ENCODE measurements at regions not wholly inside any gene's neighbourhood (a gene's known extent, or its start where the extent isn't known, plus 50 kb on each side); places are given as distances from the start of the nearest gene placed in this dataset.
"Not testable (repeated sequence)": the region's sequence is repeated elsewhere in the genome, so short reads cannot be mapped to it uniquely, and the experiment has no call there.

- no peak for DNase-seq
Observed at GRCh38 chr6:66628917-66629316, 921.9 kb upstream of the EYS start.

DNA sequence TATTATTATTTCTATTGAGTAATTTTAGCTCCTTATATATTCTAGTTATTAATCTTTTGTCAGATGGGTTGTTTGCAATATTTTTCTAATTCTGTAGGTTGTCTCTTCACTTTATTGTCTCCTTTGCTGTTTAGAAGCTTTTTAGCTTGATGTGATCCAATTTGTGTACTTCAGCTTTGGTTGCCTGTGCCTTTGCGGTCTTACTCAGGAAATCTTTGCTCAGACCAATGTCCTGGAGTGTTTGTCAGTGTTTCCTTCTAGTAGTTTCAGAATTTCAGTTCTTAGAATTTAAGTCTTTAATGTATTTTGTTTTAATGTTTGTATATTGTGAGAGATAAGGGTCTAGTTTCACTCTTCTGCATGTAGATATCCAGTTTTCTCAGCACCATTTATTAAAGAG, 916.0 kb upstream of the EYS start:
- no peak for DNase-seq

GRCh38 chr6:66605971-66606370, 898.9 kb upstream of the EYS start:
- DNase-seq, result no peak

DNA sequence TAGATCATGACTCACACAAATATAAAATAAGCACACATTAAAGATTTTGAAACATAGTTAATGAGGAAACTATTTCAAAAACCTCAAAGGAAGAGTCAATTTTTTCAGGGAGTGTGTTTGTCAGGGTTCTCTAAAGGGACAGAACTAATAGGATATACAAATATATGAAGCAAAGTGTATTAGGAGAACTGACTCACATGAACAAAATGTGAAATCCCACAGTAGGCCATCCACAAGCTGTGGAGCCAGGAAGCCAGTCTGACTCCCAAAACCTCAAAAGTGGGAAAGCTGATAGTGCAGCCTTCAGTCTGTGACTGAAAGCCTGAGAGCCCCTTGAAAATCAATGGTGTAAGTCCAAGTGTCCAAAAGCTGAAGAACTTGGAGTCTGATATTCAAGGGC, 898.0 kb upstream of the EYS start:
- peak in 1 of 3 donors; percentile 15 for DNase-seq

DNA sequence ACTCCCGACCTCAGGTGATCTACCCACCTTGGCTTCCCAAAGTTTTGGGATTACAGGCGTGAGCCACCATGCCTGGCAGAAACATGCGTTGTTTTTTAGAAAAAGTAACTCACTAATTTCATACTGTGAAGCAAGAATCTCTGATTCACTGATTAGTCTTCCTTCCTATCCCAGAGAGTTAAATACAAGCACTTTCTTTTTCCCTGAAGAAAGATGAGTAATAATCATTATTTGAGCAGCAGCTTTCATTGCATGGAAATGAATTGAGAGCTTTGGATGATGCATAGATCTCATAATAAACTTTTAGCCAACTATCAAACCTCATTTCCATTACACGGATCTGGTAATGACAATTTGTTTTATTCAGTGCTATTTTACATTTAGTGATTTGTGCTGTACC, 892.5 kb upstream of the EYS start:
- DNase-seq, result peak in 1 of 3 donors; percentile 4

DNA sequence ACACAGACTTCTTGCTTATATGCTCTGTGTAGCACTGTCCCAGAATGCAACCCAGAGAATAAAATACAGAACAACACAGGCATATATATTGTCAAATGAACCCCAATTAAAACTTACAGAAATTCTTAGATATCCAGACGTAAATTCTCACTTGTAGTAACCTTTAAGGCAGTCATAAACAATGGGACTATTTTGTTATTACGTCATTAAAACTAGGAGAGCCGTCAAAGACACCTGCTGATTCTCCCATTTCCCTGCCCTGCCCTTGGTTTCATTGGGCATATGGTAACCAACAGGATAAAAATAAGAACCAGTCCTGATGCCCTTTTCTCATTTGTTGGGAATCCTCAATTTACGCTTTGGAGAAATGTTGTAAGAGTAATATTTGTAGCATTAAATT, 871.3 kb upstream of the EYS start:
- DNase-seq, result no peak

DNA sequence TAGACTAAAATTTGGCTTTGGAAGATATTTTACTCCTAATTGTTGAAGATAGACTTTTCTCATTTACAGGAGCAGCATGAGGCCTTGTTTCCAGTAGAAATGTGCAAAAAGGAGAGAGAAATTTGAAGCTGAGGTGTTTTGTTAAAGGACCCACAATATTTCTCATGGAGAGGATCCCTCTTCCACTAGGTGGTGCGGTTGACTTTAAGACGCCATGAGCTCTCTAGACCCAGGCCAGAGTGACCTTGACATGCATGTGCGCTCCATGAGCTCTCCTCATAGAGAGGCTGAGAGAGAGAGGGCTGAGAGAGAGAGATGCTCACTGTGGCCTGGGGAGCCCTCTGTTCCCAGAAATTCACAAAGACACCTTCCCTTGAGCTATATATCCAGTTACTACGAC, 861.2 kb upstream of the EYS start:
- no peak for DNase-seq

DNA sequence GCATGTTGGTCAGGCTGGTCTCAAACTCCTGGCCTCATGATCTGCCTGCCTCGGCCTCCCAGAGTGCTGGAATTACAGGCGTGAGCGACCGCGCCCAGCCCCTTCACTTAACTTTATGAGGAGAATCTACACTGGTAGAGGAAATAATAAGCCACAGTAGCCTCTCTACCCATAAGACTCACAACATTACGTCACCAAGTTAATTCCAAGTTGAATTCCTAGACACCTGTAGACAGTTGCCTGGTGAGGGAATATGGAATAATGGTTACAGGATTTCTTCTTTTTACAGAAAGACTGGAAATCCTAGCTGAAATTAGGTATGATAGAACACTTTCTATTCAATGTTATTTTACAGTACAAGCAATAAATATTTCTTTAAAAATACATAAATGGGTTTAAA, 854.5 kb upstream of the EYS start:
- DNase-seq, result no peak

DNA sequence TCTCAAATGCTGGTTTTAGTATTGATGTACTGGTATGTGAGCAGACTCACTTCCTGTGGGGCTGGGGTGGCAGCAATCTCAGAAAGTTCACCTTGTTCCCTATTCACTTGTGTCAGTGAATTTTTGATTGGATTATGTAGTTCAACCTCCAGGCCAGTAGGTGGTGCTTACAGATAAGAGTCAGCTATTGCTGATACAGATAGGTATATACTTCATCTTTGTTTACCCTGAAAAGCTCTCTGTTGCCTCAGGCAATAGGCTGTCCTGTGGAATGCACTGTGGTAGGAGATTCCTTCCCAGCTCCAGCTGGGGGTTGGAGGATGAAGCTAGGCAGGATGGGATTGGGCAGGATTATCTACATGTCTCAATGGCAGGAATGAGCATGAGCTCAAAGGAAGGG, 851.2 kb upstream of the EYS start:
- DNase-seq, result no peak

DNA sequence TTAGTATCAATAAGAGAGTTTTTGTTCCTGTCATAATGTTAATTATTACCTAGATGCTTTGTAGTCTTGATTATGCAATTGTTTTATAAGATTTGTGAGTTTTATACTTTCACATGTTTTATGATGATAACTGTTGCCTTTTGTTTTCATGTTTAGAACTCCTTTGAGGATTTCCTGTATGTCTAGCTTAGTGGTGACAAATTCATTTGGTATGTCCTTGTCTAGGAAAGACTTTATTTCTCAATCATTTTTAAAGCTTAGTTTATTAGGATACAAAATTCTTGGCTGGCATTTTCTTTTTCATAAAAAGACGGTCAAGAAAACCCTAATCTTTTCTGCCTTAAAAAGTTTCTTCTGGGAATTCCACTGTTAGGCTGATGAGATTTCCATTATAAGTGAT, 849.9 kb upstream of the EYS start:
- no peak for DNase-seq

- no peak for DNase-seq
Observed at GRCh38 chr6:66555082-66555481, 848.1 kb upstream of the EYS start.

DNA sequence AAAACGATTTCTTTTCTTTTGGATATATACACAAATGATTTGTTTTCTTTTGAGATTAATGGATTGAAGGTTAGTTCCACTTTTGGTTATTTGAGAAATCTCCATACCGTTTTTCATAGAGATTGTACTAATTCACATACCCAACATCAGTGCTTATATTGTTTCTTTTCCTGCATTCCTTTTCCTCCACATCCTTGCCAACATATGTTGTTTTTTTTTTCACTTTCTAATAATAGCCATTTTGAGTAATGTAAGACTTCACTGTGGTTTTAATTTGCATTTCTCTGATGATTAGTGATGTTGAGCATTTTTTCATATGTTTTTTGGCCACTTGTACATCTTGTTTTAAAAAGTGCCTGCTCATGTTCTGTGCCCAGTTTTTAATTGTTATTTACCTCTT, 846.4 kb upstream of the EYS start:
- peak in 1 of 3 donors; percentile 5 for DNase-seq

DNA sequence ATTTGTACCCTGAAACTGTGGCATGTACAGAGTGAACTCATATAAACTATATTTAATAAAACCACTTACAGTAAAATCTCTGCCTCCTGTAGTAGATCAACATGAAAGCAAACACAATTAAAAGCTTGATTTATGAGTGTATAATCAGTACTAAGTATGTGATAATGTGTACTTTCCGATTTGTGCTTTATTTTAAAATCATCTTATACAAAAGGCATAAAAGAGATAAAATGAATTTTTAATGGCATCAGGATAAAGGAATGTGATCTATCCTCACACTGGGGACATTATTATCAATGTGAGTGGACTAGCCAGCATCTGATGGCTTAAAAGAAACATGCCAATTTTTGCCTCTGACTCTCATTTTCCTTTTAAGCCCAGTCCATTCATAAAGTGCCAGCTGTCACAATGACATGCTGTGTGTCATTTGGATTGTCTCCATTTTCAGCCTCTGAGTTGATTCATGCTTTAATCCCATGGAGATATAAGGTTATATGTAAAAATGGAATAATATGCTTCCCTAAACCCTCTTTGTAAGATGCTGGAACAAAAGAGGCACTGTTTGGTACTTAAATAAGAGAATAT, 831.6 kb upstream of the EYS start:
- DNase-seq, result peak in 1 of 3 donors; percentile 4

- DNase-seq, result no peak
Observed at GRCh38 chr6:66533921-66534404, 826.9 kb upstream of the EYS start.

GRCh38 chr6:66526061-66526460, 819.0 kb upstream of the EYS start:
- no peak for DNase-seq

DNA sequence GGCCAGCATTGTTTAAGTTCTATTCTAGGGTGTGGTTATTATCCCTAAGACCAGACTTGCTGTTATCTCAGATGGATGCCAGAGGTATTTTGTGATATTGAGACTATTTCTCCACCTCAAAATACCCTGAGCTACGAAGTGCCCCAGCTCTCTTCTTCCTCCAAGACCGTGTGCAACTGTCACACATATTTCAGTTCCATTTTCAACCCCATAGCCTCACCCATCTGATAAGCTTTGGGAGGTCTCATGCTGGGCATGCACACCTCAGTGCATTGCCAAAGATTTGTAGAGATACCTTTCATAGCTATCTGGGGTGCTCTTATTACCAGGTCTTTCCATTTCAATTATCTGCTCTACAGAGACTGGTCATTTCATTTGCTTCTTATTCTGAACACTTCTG, 815.8 kb upstream of the EYS start:
- no peak for DNase-seq

GRCh38 chr6:66516377-66516776, 809.4 kb upstream of the EYS start:
- no peak for DNase-seq

GRCh38 chr6:66508433-66508832, 801.4 kb upstream of the EYS start:
- peak in 1 of 3 donors; percentile 17 for DNase-seq

GRCh38 chr6:66499851-66500250, 792.8 kb upstream of the EYS start:
- peak in 1 of 3 donors; percentile 15 for DNase-seq

GRCh38 chr6:66496659-66497058, 789.6 kb upstream of the EYS start:
- no peak for DNase-seq

DNA sequence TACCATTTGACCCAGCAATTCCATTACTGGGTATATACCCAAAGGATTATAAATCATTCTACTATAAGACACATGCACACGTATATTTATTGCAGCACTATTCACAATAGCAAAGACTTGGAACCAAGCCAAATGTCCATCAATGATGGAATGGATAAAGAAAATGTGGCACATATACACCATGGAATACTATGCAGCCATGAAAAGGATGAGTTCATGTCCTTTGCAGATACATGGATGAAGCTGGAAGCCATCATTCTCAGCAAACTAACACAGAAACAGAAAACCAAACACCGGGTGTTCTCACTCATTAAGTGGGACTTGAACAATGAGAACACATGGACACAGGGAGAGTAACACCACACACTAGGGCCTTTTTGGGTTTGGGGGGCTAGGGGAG, 787.6 kb upstream of the EYS start:
- DNase-seq, result not testable (repeated sequence)

GRCh38 chr6:66489269-66489987, 782.4 kb upstream of the EYS start:
- no peak for DNase-seq

GRCh38 chr6:66481216-66481615, 774.2 kb upstream of the EYS start:
- no peak for DNase-seq

- no peak for DNase-seq
Observed at GRCh38 chr6:66478705-66479104, 771.7 kb upstream of the EYS start.
